NOMO-1 treated with dmso at 0.1 percent for 144 hours (cell line): ENCODE measurements at regions not wholly inside any gene's neighbourhood (a gene's known extent, or its start where the extent isn't known, plus 50 kb on each side); places are given as distances from the start of the nearest gene placed in this dataset.
A peak's percentile ranks its signal among the peaks of the same experiment; 100 is the strongest.

Source experiments
- DNase-seq: peaks from one replicate; lab custom pipeline; 2025; ENCODE audit not compliant: unreplicated experiment; lab: John Stamatoyannopoulos, UW

GRCh38 chr2:242022550-242023290 lies 153.2 kb downstream of the RTP5 start:
- no peak for DNase-seq

- DNase-seq = no peak
These were observed 155.3 kb downstream of the RTP5 start for GRCh38 chr2:242024751-242025355.

GRCh38 chr2:242027676-242028450 lies 158.3 kb downstream of the RTP5 start:
- DNase-seq = no peak

GRCh38 chr2:242029422-242030225 lies 160.1 kb downstream of the RTP5 start:
- DNase-seq = no peak

- DNase-seq = no peak
These were observed 160.7 kb downstream of the RTP5 start for GRCh38 chr2:242030226-242030575.

- DNase-seq = no peak
These were observed 161.3 kb downstream of the RTP5 start for GRCh38 chr2:242030858-242031257.

- peak; percentile 59 for DNase-seq
These were observed 162.0 kb downstream of the RTP5 start for GRCh38 chr2:242031481-242032019.

- no peak for DNase-seq
These were observed 163.5 kb downstream of the RTP5 start for GRCh38 chr2:242032780-242033656.

- no peak for DNase-seq
These were observed 164.6 kb downstream of the RTP5 start for GRCh38 chr2:242034138-242034537.

- DNase-seq = no peak
These were observed 165.7 kb downstream of the RTP5 start for GRCh38 chr2:242034996-242035814.

GRCh38 chr2:242035858-242036652 lies 166.5 kb downstream of the RTP5 start:
- no peak for DNase-seq

- DNase-seq = no peak
These were observed 167.1 kb downstream of the RTP5 start for GRCh38 chr2:242036653-242036950.

GRCh38 chr2:242038166-242038927 lies 168.8 kb downstream of the RTP5 start:
- DNase-seq = no peak

- DNase-seq = no peak
These were observed 169.4 kb downstream of the RTP5 start for GRCh38 chr2:242038928-242039341.

- DNase-seq = no peak
These were observed 170.8 kb downstream of the RTP5 start for GRCh38 chr2:242040303-242040655.

- DNase-seq = no peak
These were observed 171.2 kb downstream of the RTP5 start for GRCh38 chr2:242040681-242041080.

GRCh38 chr2:242041816-242042215 lies 172.3 kb downstream of the RTP5 start:
- no peak for DNase-seq
